Fibroblast of upper back skin (primary cell): ENCODE measurements at regions not wholly inside any gene's neighbourhood (a gene's known extent, or its start where the extent isn't known, plus 50 kb on each side); places are given as distances from the start of the nearest gene placed in this dataset.

Experiments used
- DNase-seq: peaks from one replicate; pipeline ENCODE4 v3.0.0-alpha.2; 2013

GRCh38 chr7:156274557-156274956, 366.0 kb upstream of the RNF32 start:
- no peak for DNase-seq

DNA sequence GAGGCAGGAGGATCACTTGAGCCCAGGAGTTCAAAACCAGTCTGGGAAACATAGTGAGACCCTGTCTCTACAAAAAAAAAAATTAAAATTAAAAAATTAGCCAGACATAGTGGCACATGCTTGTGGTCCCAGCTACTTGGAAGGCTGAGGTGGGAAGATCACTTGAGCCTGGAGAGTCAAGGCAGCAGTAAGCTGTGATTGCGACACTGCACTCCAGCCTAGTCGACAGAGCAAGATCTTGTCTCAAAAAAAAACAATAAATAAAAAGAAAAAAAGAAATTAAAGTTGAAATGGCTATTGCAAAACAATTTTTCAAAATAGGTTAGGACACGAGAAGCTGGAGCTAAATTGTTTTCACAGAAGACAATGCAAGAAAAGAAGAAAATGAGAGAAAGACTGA, 379.0 kb upstream of the RNF32 start:
- DNase-seq: no peak

DNA sequence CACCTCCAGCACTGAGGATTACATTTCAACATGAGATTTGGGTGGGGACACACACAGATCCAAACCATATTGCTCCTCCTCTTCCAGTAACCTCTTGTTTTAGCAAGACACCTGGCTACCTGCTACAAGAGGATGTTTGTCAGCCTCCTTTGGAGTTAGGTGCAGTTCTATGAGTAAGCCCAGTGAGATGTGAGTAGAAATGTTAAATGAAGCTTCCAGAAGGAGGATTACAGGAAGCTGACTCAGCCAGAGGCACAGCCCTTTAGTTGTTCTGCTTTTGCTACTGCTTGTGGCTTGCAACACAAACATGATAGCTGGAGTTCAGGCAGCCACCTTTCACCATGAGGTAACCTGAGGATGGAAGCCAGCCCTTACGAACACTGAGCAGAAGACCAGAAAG, 382.7 kb upstream of the RNF32 start:
- no peak for DNase-seq

GRCh38 chr7:156255635-156256034, 384.9 kb upstream of the RNF32 start:
- no peak for DNase-seq

GRCh38 chr7:156251861-156252260, 388.7 kb upstream of the RNF32 start:
- DNase-seq: no peak

- DNase-seq: no peak
Observed at GRCh38 chr7:156240532-156240931, 400.0 kb upstream of the RNF32 start.

- DNase-seq: no peak
Observed at GRCh38 chr7:156238366-156239133, 402.0 kb upstream of the RNF32 start.

DNA sequence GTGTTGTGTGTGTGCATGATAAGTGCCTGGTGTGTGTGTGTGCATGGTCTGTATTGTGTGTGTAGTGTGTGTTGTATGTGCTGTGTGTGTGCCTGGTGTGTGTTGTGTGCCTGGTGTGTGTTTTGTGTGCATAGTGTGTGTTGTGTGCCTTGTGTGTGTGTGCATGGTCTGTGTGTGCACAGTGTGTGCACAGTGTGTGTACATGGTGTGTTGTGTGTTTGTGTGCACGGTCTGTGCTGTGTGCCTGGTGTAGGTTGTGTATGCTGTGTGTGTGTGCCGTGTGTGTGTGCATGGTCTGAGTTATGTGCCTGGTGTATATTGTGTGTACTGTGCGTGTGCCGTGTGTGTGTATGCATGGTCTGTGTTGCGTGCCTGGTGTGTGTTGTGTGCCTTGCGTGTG, 403.0 kb upstream of the RNF32 start:
- no peak for DNase-seq

DNA sequence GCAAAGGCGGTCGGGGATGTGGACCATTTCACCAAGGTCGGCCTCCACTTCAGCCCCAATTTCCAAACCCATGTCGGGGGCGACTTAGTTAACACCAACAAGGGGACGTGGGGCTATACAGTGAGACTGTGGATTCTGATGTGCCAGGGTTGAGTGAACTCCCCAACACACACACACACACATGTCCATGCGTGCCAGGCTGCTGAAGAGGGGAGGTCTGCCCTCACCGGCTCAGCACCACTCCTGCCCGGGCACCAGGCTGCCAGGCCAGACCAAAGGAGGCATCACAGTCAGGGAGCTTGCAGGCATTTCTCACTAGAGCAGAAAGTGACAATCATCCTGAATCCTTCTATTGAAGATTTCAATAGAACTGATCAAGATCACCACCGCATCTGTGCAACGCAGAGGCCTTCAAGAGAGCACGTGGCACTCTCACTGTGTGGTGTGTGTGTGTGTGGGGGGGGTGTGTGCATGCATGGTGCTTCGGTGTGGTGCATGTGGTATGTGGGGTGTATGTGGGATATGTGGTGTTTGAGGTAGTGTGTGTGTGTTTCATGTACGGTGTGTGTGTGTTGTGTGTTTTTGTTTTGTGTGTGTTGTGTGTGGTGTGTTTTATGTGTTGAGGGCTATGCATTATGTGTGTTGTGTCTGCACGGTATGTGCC, 403.5 kb upstream of the RNF32 start:
- no peak for DNase-seq

DNA sequence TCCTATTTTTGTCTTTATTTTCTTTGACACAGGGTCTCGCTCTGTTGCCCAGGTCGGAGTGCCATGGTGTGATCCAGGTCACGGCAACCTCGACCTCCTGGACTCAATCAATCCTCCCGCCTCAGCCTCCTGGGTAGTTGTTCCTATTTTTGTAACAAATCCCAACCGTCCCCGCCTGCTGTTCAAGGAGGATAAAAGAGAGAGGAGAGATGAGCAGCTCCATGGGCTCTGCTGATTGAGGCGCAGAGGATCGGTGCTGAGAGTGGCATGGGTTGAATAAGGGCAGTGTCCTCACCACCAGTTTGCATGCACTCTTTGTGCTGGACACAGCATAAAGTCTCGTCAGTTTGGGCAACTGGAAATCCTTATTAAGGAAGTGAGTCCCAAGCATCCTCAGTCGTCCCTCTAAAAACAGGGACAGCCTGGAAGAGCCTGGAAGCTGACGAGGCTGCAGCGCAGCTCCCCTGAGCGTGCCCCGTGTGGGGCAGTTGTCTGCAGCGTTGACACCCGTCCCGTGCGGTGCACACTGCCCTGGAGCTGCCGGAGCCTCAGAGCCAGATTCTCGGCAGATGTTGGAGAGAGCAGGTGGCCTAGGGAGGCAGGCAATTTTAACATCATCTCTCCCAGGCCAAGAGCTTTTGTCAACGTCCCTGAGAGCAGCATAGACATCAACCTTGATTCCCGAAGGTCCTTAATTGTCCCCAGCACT, 404.2 kb upstream of the RNF32 start:
- DNase-seq: no peak

GRCh38 chr7:156234666-156235494, 405.7 kb upstream of the RNF32 start:
- no peak for DNase-seq

- DNase-seq: no peak
Observed at GRCh38 chr7:156234192-156234591, 406.4 kb upstream of the RNF32 start.

DNA sequence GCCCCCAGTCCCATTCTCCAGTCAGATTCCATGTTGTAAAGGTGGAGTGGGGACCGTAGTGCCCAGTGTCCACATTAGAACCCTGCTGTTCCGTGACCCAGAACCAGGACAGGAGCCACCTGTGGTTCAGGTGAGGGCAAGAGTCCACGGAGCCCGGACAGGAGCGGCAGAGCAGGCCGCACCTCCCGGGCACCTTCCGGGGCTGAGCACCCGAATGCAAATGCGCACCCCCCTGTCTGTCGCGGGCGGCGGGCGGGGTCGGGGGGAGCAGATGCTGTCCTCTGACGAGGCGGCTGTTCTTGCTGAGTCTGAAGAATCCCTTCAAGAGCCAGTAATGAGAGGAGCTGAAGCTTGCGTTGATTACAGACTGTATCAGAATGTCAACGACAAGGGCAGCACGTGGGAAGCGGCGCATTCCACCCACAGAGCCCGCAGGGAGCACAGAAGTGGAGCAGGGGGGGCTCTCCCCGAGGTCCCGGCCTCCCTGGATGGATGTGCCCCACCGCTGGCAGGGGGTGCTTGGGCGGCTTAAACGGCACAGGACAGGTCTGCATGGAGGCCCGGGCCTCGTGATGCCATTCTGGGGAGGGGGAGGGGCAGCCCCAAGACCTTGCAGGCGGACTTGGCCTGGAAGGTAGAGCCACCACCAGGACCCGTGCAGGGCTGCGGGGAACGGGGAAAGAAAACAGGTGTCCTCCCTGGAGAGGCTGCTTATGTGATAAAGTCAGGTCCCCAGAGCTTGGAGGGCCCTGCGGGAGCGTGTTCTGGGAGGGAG, 407.5 kb upstream of the RNF32 start:
- no peak for DNase-seq

- DNase-seq: no peak
Observed at GRCh38 chr7:156230576-156230975, 410.0 kb upstream of the RNF32 start.

GRCh38 chr7:156224833-156225225, 412.6 kb upstream of the SHH start:
- DNase-seq: no peak

DNA sequence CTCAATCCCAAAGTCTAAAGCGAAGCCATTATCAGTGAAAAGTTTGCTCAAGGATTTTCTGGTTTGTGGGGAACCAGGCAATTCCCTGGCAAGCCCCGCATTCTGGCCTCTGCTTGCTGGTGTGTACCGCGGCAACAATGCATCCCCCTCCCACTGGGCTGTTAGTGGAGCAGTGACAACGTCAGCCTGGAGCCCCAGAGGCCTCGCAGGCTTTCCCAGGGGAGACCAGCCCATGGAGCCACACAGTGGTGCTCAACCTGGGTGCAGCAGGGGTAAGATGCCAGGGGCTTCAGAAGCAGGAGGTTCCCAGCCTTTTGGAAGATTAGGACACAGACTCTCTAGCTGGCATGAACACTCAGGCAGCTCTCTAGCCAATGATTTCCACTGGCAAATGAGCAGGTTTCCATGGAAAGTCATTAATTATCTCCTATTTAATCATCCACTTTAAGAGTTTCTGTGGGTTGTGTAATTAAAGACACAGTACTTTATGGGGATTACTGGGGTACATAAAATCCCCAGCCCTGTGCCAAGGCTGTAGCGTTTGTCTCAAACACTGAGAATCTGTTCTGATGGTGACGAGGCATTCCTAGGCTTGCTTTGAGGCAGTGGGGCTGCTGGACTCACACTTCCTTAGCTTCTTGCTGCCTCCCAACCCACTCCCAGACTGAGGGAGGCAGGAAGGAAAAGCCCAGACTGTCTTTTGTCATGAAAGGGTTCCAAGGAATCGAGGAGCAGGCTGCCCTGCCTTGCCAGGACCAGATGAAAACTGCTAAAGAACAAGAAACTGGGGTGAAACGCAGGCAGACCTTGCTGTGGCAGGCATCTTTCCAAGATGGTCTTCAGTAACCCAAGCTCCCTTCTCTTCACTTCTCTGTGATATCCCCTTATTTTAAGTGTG, 411.9 kb upstream of the SHH start:
- DNase-seq: no peak

GRCh38 chr7:156222611-156223010, 410.3 kb upstream of the SHH start:
- no peak for DNase-seq

DNA sequence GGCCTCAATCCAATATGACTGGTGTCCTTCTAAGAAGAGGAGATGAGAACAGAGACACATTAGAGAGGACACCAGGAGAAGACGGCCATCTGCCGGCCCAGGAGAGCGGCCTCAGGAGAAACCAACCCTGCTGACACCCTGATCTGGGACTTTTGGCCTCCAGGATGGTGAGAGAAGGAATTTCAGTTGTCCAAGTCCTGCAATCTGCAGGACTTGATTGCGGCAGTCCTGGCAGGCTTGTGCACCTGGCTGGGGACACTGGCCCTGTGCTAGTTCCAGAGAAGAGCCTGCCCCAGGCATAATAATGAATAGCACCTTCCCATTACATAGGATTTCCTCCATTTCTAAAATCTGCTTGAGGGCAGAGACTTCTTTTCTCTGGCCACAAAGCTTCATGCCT, 409.9 kb upstream of the SHH start:
- no peak for DNase-seq

DNA sequence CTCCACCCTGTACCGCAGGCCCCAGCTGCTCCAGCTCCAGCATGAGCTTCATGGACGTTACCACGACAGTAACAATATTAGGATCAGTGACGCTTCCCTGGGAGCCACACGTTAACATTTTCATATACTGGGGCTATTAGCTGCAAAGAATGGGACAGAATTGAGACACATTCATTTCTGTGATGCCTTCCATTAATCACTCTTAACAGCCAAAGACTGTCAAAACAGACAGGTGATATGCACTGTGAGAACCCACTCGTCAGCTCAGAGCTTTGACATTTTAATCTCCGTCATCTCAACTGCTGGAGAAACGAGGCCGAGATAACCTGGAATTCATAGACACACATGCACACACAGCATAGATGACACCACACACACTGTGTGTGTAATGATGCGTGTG, 408.4 kb upstream of the SHH start:
- DNase-seq: no peak

GRCh38 chr7:156220078-156220605, 407.9 kb upstream of the SHH start:
- DNase-seq: no peak
